SU-DHL-6 (cell line): ENCODE measurements at regions not wholly inside any gene's neighbourhood (a gene's known extent, or its start where the extent isn't known, plus 50 kb on each side); places are given as distances from the start of the nearest gene placed in this dataset.

Experiments
- H2AFZ ChIP-seq: fragments of 200-600 bp; sonication (generic); 2 replicates; pipeline ENCODE4 v1.6.1; 2014; ENCODE audit warnings: low read depth, mild to moderate bottlenecking, moderate library complexity, mixed read lengths, antibody characterized with exemption, low read length; ENCODE audit not compliant: severe bottlenecking
- H3F3A ChIP-seq: fragments of 200-600 bp; shearing (Covaris generic); 2 replicates; pipeline ENCODE4 v1.6.0; 2016; ENCODE audit warnings: antibody characterized with exemption, mild to moderate bottlenecking; ENCODE audit not compliant: insufficient read depth
- H3K27ac ChIP-seq: fragments of 200-600 bp; sonication (generic); 2 replicates; pipeline ENCODE4 v1.5.1; 2016; ENCODE audit warnings: low read depth, mild to moderate bottlenecking, low read length, moderate library complexity, mixed read lengths
- H3K27me3 ChIP-seq: fragments of 200-600 bp; sonication (generic), shearing (Covaris generic); 2 replicates; pipeline ENCODE4 v1.6.0; 2014; ENCODE audit warnings: mild to moderate bottlenecking, low read length
- H3K36me3 ChIP-seq: fragments of 200-600 bp; sonication (generic); 2 replicates; pipeline ENCODE4 v1.6.1; 2014; ENCODE audit warnings: mild to moderate bottlenecking, low read length, mixed read lengths
- H3K4me2 ChIP-seq: fragments of 300-600, 200-600 bp; shearing (Covaris generic), sonication (generic); 2 replicates; pipeline ENCODE4 v1.6.0; 2014; ENCODE audit warnings: low read length, low read depth, mild to moderate bottlenecking; ENCODE audit not compliant: poor library complexity, severe bottlenecking
- H3K4me3 ChIP-seq: fragments of 200-600 bp; sonication (generic); 2 replicates; pipeline ENCODE4 v1.5.1; 2014; ENCODE audit warnings: antibody characterized with exemption, low read length, mild to moderate bottlenecking, mixed read lengths; ENCODE audit not compliant: insufficient read depth, poor library complexity, severe bottlenecking
- H3K79me2 ChIP-seq: fragments of 200-600 bp; sonication (generic); 2 replicates; pipeline ENCODE4 v1.6.1; 2014; ENCODE audit warnings: mild to moderate bottlenecking, low read length, moderate library complexity; ENCODE audit not compliant: insufficient read depth
- H3K9ac ChIP-seq: fragments of 200-600 bp; sonication (generic); 2 replicates; pipeline ENCODE4 v1.7.0; 2014; ENCODE audit warnings: mild to moderate bottlenecking, low read length
- H3K9me2 ChIP-seq: fragments of 200-600 bp; sonication (generic); replicated peaks from 2 replicates; pipeline ENCODE4 v1.6.1; 2014; ENCODE audit warnings: low read length; ENCODE audit not compliant: insufficient read depth
- H3K9me3 ChIP-seq: fragments of 200-600 bp; sonication (generic); 2 replicates; pipeline ENCODE4 v1.6.1; 2014; ENCODE audit warnings: low read length, mixed read lengths; ENCODE audit not compliant: insufficient read depth
- H4K20me1 ChIP-seq: fragments of 200-600 bp; sonication (generic); 2 replicates; pipeline ENCODE4 v1.6.1; 2014; ENCODE audit warnings: low read depth, mild to moderate bottlenecking, antibody characterized with exemption, low read length, moderate library complexity, mixed read lengths
- CTCF ChIP-seq: fragments of 200-600 bp; sonication (generic); IDR thresholded peaks from one replicate; pipeline ENCODE4 v1.5.1; 2017; ENCODE audit warnings: antibody characterized with exemption, mild to moderate bottlenecking, low read length, moderate library complexity; ENCODE audit not compliant: insufficient read depth, poor library complexity, severe bottlenecking
- EZH2phosphoT487 ChIP-seq: fragments of 200-600 bp; sonication (generic), shearing (Covaris generic); conservative IDR thresholded peaks from 2 replicates; pipeline ENCODE4 v1.6.1; 2018; ENCODE audit warnings: mild to moderate bottlenecking, antibody characterized with exemption, low read length, moderate library complexity, mixed read lengths

GRCh38 chr1:5189384-5189783, 535.0 kb downstream of the AJAP1 start:
- H3K4me3 ChIP-seq, result no peak overlapping the region
- H3K9me2 ChIP-seq, result no peaks in the 10 kb centered on the region
- no peak overlapping the region for H3K4me2 ChIP-seq
- no peaks in the 10 kb centered on the region for H3K36me3 ChIP-seq
- no peaks in the 10 kb centered on the region for H3K79me2 ChIP-seq
- no peaks in the 10 kb centered on the region for H3K9me3 ChIP-seq
- TF ChIP-seq CTCF, result no peak
- TF ChIP-seq EZH2phosphoT487, result no peak
- no peak overlapping the region for H3K9ac ChIP-seq
- H3F3A ChIP-seq, result no peaks in the 10 kb centered on the region
- no peak overlapping the region for H2AFZ ChIP-seq
- no peaks in the 10 kb centered on the region for H3K27me3 ChIP-seq
- H4K20me1 ChIP-seq, result no peaks in the 10 kb centered on the region
- H3K27ac ChIP-seq, result no peak overlapping the region

GRCh38 chr1:5165762-5166161, 511.4 kb downstream of the AJAP1 start:
- no peak overlapping the region for H3K4me2 ChIP-seq
- H3K9ac ChIP-seq, result no peak overlapping the region
- H3K4me3 ChIP-seq, result no peak overlapping the region
- H3K79me2 ChIP-seq, result no peaks in the 10 kb centered on the region
- no peak overlapping the region for H3K27ac ChIP-seq
- no peaks in the 10 kb centered on the region for H3K9me2 ChIP-seq
- H3K9me3 ChIP-seq, result no peaks in the 10 kb centered on the region
- H4K20me1 ChIP-seq, result no peaks in the 10 kb centered on the region
- no peak for TF ChIP-seq EZH2phosphoT487
- no peak for TF ChIP-seq CTCF
- H2AFZ ChIP-seq, result no peak overlapping the region
- H3K36me3 ChIP-seq, result no peaks in the 10 kb centered on the region
- H3F3A ChIP-seq, result no peaks in the 10 kb centered on the region
- H3K27me3 ChIP-seq, result no peaks in the 10 kb centered on the region

- no peak overlapping the region for H2AFZ ChIP-seq
- H3K4me3 ChIP-seq, result no peak overlapping the region
- H3K9me2 ChIP-seq, result no peaks in the 10 kb centered on the region
- H3K27me3 ChIP-seq, result no peaks in the 10 kb centered on the region
- no peaks in the 10 kb centered on the region for H3K9me3 ChIP-seq
- no peaks in the 10 kb centered on the region for H3F3A ChIP-seq
- no peak for TF ChIP-seq CTCF
- no peak for TF ChIP-seq EZH2phosphoT487
- no peaks in the 10 kb centered on the region for H3K79me2 ChIP-seq
- no peaks in the 10 kb centered on the region for H3K36me3 ChIP-seq
- H3K27ac ChIP-seq, result no peak overlapping the region
- H3K9ac ChIP-seq, result no peak overlapping the region
- H4K20me1 ChIP-seq, result no peaks in the 10 kb centered on the region
- H3K4me2 ChIP-seq, result no peak overlapping the region
Measured at GRCh38 chr1:5164158-5164557, 509.7 kb downstream of the AJAP1 start.

- H3K9me3 ChIP-seq, result no peaks in the 10 kb centered on the region
- H4K20me1 ChIP-seq, result no peaks in the 10 kb centered on the region
- H3K79me2 ChIP-seq, result no peaks in the 10 kb centered on the region
- TF ChIP-seq EZH2phosphoT487, result no peak
- no peak for TF ChIP-seq CTCF
- no peak overlapping the region for H3K4me3 ChIP-seq
- no peak overlapping the region for H3K9ac ChIP-seq
- H3K36me3 ChIP-seq, result no peaks in the 10 kb centered on the region
- H3K27me3 ChIP-seq, result no peaks in the 10 kb centered on the region
- no peaks in the 10 kb centered on the region for H3K9me2 ChIP-seq
- H3K4me2 ChIP-seq, result no peak overlapping the region
- H2AFZ ChIP-seq, result no peak overlapping the region
- H3F3A ChIP-seq, result no peaks in the 10 kb centered on the region
- H3K27ac ChIP-seq, result no peak overlapping the region
Measured at GRCh38 chr1:5161372-5161771, 507.0 kb downstream of the AJAP1 start.
